ENCODE measurements at regions not wholly inside any gene's neighbourhood (a gene's known extent, or its start where the extent isn't known, plus 50 kb on each side); places are given as distances from the start of the nearest gene placed in this dataset.
"Not testable (repeated sequence)": the region's sequence is repeated elsewhere in the genome, so short reads cannot be mapped to it uniquely, and the experiment has no call there.

DNA sequence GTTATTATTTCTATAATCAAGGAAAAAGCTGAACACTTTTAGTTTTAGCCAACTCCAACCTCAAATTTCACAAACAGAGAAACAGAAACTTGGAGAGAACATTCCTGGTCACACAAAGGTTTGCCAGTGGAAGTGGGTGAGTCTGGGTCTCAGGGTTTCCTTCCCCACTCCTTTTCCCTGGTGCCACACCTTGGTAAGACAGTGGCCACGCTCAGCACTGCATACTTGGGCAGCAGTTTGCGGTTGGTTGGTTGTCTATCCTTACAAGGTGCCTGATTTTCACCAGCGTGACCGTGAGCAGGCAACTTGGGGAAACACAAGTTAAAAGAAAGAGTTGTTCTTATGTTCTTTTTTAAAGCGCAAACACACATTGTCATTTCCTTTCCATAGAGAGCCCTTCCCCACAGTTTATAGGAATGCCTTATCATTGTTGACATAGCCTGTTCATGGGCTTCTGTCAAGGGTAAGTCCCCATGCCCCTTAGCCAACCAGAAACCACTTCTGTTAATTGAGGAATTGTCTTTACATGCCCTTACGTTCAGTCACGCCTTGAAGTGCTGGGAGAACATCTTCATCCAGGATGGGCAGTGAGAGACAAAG is 82.2 kb downstream of the RIN2 start:
- Histone ChIP-seq H3K36me3 (replicated peaks) (no peaks in the 10 kb centered on the region), H3K4me3 (no peak overlapping the region), H3K9me3 (no peaks in the 10 kb centered on the region), H3K27me3 (ENCODE audit: low read depth) (peaks cover 3% of the 10 kb centered on the region; the same call in 1 of the 2 replicates), H3K4me1 (no peaks in the 10 kb centered on the region)
- in situ Hi-C loops (cut with MboI; ENCODE audit: low sequenced_read_pairs) = no loop called here
- DNase-seq (ENCODE audit: low spot score in 2 of 2) = no peak

DNA sequence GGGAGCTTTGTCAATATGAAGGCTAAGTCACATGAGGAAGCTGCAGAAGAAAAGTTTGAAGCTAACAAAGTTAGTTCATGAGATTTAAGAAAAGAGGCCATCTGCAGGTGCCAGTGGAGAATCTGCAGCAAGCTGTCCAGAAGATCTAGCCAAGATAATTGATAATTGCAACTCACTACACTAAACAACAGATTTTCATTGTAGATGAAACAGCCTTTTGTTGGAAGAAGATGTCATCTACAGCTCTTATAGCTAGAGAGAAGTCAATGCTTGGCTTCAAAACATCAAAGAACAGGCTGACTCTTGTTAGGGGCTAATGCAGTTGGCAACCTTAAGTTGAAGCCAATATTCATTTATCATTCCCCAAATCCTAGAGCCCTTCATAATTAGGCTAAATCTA is 83.7 kb downstream of the RIN2 start:
- in situ Hi-C loops (cut with MboI; ENCODE audit: low sequenced_read_pairs) = no loop called here
- DNase-seq (ENCODE audit: low spot score in 2 of 2) = no peak

DNA sequence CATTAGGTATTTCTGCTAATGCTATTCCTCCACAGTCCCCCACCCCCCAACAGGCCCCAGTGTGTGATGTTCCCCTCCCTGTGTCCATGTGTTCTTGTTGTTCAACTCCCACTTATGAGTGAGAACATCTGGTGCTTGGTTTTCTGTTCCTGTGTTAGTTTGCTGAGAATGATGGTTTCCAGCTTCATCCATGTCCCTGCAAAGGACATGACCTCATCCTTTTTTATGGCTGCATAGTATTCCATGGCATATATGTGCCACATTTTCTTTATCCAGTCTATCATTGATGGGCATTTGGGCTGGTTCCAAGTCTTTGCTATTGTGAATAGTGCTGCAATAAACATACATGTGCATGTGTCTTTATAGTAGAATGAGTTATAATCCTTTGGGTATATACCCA is 86.8 kb downstream of the RIN2 start:
- H3K27me3 ChIP-seq (ENCODE audit: low read depth); H3K36me3 ChIP-seq (replicated peaks); DNase-seq (ENCODE audit: low spot score in 2 of 2); H3K9me3 ChIP-seq; in situ Hi-C loops (cut with MboI; ENCODE audit: low sequenced_read_pairs); H3K4me1 ChIP-seq; H3K4me3 ChIP-seq: not testable (repeated sequence)

More for the DNA sequence above, 83.7 kb downstream of the RIN2 start:
- H3K4me3 ChIP-seq = no peak overlapping the region
- no peaks in the 10 kb centered on the region for H3K36me3 ChIP-seq (replicated peaks)
- no peaks in the 10 kb centered on the region for H3K27me3 ChIP-seq (ENCODE audit: low read depth)
- no peaks in the 10 kb centered on the region for H3K9me3 ChIP-seq
- H3K4me1 ChIP-seq = no peaks in the 10 kb centered on the region

- in situ Hi-C loops (cut with MboI; ENCODE audit: low sequenced_read_pairs) = no loop called here
- Histone ChIP-seq H3K9me3 (no peaks in the 10 kb centered on the region), H3K4me3 (no peak overlapping the region), H3K4me1 (no peaks in the 10 kb centered on the region), H3K36me3 (replicated peaks) (no peaks in the 10 kb centered on the region), H3K27me3 (ENCODE audit: low read depth) (no peaks in the 10 kb centered on the region)
- no peak for DNase-seq (ENCODE audit: low spot score in 2 of 2)
Observed at GRCh38 chr20:19847383-19847782, 89.3 kb downstream of the RIN2 start.

DNA sequence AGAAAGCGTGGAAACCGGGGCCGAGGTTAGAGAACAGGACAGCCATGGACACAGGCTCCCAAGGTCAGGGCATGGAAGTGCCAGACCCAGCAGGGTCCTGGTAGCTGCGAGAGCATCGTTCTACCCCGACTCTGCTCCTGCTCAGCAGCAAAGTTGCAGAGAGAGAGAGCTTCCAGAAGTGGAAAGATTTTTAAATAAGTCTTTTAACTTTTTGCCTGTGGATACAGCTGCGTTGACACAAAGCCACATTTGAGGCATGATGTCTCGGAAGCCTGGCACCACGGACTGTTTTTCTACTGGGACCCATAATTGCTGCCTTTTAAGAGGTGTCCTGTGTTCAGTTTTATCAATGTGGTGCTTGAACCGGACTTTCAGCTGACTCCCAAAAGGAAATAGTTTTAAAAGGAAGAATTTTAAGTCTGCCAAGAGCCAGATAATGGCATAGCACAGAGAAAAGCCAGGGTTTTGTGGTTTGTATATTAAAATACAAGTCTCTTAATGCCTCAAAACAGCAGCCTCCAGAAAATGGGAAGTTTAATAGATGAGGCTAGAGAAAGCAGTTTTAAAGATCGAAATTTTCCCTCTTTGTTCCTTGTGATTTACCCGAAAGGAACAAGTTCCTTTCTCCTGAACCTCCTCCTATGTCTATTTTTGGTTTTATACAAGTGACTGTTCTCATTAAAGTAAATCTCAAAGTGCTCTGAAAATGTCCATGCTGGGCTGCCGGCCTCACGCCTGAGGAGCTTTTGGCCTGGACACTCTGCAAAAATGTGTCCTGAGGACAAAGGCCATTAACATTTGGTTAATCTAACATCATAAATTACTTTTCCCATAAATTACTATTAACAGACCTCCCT is 91.5 kb downstream of the RIN2 start:
- Histone ChIP-seq H3K9me3 (no peaks in the 10 kb centered on the region), H3K4me3 (no peak overlapping the region), H3K36me3 (replicated peaks) (no peaks in the 10 kb centered on the region), H3K27me3 (ENCODE audit: low read depth) (no peaks in the 10 kb centered on the region), H3K4me1 (no peaks in the 10 kb centered on the region)
- in situ Hi-C loops (cut with MboI; ENCODE audit: low sequenced_read_pairs) = no loop called here
- DNase-seq (ENCODE audit: low spot score in 2 of 2) = no peak

DNA sequence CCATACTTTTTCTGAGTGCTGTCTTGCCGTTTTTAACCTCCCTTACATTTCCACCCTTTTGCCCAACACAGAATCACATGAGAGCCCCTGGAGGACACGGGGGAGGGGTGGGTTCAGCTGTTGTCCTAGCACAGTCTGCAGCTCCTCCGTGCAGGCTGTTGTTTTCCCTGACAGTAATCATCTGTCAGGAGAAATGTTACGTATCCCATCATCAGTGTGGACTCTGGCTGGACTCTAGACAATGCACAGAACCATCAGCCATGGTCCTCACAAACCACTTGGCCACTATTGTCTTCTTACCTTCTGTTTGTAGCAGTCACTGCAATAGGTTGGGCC is 92.1 kb downstream of the RIN2 start:
- Histone ChIP-seq H3K9me3 (no peaks in the 10 kb centered on the region), H3K4me1 (no peaks in the 10 kb centered on the region), H3K27me3 (ENCODE audit: low read depth) (no peaks in the 10 kb centered on the region), H3K36me3 (replicated peaks) (no peaks in the 10 kb centered on the region), H3K4me3 (no peak overlapping the region)
- DNase-seq (ENCODE audit: low spot score in 2 of 2) = no peak
- in situ Hi-C loops (cut with MboI; ENCODE audit: low sequenced_read_pairs) = no loop called here

GRCh38 chr20:19851861-19852260 is 93.8 kb downstream of the RIN2 start:
- H3K9me3 ChIP-seq = no peaks in the 10 kb centered on the region
- in situ Hi-C loops (cut with MboI; ENCODE audit: low sequenced_read_pairs) = no loop called here
- H3K36me3 ChIP-seq (replicated peaks) = no peaks in the 10 kb centered on the region
- H3K27me3 ChIP-seq (ENCODE audit: low read depth) = no peaks in the 10 kb centered on the region
- no peak for DNase-seq (ENCODE audit: low spot score in 2 of 2)
- no peak overlapping the region for H3K4me3 ChIP-seq
- no peaks in the 10 kb centered on the region for H3K4me1 ChIP-seq

DNA sequence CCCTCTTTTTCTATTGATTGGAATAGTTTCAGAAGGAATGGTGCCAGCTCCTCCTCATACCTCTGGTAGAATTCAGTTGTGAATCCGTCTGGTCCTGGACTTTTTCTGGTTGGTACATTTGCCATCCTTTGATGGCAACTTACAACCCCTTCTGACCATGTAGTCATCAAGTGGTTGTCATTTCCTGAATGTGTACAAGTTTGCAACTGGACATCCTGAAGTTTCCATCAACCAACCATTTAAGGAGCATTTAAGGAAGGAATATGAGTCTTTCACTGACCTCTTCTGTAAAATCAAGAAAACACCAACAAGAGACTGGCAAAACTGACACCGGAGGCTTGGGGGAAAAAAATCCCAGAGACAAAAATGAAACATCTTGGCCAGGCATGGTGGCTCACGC is 97.4 kb downstream of the RIN2 start:
- no peaks in the 10 kb centered on the region for H3K4me1 ChIP-seq
- no peak overlapping the region for H3K4me3 ChIP-seq
- H3K36me3 ChIP-seq (replicated peaks) = no peaks in the 10 kb centered on the region
- H3K9me3 ChIP-seq = no peaks in the 10 kb centered on the region
- no peak for DNase-seq (ENCODE audit: low spot score in 2 of 2)
- H3K27me3 ChIP-seq (ENCODE audit: low read depth) = no peaks in the 10 kb centered on the region
- in situ Hi-C loops (cut with MboI; ENCODE audit: low sequenced_read_pairs) = no loop called here

DNA sequence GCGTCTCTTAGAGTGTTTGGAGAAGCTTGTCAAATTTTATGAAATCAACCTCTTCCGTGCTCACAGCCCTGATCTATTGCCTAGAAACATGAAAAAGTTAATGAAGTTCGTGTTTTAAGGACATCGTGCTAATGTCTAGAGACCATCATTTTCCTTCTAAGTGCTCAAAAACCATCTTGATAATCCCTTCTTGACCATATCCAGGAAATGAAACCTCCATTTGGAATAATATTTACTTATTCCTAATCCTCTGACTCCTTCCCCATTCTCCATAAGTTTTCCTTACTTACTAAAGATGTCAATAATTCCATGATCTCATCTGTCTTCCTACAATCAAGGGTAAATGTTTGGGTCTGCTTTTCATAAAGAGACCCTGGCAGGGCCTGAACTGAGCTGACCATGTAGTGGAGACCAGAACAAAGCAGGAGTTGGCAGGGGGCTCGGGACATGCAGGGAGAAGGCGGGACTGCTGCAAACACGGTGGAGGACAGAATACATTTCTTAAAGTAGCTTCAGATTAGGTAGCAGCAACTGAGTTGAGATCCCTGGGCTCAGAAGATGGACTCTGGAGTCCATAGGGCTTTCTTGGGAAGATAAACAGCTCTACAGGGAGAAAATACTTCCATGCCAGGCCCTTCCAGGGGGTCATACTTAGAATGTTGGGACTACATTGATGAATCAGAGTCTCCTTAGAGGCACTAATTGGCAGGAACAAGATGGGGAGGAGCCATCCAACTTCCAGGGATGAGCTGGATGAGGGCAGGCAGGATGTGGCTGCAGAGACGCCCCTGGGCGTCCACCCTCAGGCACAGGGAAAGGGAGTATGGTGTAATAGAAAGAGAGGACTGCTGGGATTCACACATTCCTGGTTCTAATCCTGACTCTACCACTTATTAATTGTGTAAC is 100.7 kb downstream of the RIN2 start:
- Histone ChIP-seq H3K4me3 (no peak overlapping the region), H3K27me3 (ENCODE audit: low read depth) (no peaks in the 10 kb centered on the region), H3K4me1 (no peaks in the 10 kb centered on the region), H3K36me3 (replicated peaks) (no peaks in the 10 kb centered on the region), H3K9me3 (no peaks in the 10 kb centered on the region)
- no peak for DNase-seq (ENCODE audit: low spot score in 2 of 2)
- in situ Hi-C loops (cut with MboI; ENCODE audit: low sequenced_read_pairs) = no loop called here

- in situ Hi-C loops (cut with MboI; ENCODE audit: low sequenced_read_pairs) = no loop called here
- Histone ChIP-seq H3K4me3 (no peak overlapping the region), H3K4me1 (no peaks in the 10 kb centered on the region), H3K36me3 (replicated peaks) (no peaks in the 10 kb centered on the region), H3K9me3 (no peaks in the 10 kb centered on the region), H3K27me3 (ENCODE audit: low read depth) (no peaks in the 10 kb centered on the region)
- DNase-seq (ENCODE audit: low spot score in 2 of 2) = no peak
Observed at GRCh38 chr20:19859444-19859843, 101.4 kb downstream of the RIN2 start.

DNA sequence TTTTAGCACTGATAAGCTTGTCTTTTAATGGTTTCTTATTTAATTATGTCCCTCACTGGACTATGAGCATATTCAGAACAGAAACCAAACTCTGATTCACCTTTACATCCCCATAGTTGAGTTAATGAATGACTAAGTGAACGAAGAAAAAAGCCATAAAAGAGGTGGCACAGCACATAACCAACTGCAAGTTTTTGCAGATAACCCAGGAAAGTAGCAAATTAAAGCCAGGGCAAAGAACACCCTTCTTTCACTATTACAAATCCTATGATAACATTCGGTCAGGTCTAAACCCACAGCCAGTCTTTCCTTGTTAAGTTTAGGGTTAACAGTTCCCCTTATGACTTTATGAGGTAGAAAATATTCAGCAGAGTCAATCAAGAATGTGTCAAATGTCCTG is 102.7 kb downstream of the RIN2 start:
- H3K27me3 ChIP-seq (ENCODE audit: low read depth) = no peaks in the 10 kb centered on the region
- no peak overlapping the region for H3K4me3 ChIP-seq
- no peaks in the 10 kb centered on the region for H3K9me3 ChIP-seq
- DNase-seq (ENCODE audit: low spot score in 2 of 2) = no peak
- no peaks in the 10 kb centered on the region for H3K4me1 ChIP-seq
- in situ Hi-C loops (cut with MboI; ENCODE audit: low sequenced_read_pairs) = no loop called here
- H3K36me3 ChIP-seq (replicated peaks) = no peaks in the 10 kb centered on the region

- Histone ChIP-seq H3K4me3 (no peak overlapping the region), H3K4me1 (no peaks in the 10 kb centered on the region), H3K36me3 (replicated peaks) (no peaks in the 10 kb centered on the region), H3K27me3 (ENCODE audit: low read depth) (no peaks in the 10 kb centered on the region), H3K9me3 (no peaks in the 10 kb centered on the region)
- in situ Hi-C loops (cut with MboI; ENCODE audit: low sequenced_read_pairs) = no loop called here
- DNase-seq (ENCODE audit: low spot score in 2 of 2) = no peak
Observed at GRCh38 chr20:19861147-19861759, 103.2 kb downstream of the RIN2 start.

DNA sequence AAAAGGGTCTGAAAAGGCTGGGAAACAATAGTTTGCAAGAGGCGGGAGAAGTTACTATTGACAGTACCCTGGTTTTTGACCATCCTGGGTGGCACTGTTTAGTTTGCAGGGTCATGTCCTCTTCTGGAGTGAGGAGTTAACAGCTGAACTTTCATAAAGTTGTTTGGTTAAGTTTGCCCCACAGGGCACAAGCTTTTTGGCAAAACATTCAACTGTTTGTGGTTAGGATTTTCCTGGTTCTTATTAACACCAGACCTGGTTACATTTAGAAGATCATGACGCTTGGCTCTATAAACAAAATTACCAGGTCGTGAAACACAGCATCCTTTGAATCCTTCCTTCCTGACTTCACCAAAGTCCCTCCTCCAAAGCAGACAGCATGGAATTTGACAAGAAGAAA is 106.1 kb downstream of the RIN2 start:
- no peak overlapping the region for H3K4me3 ChIP-seq
- H3K36me3 ChIP-seq (replicated peaks) = no peaks in the 10 kb centered on the region
- in situ Hi-C loops (cut with MboI; ENCODE audit: low sequenced_read_pairs) = no loop called here
- H3K27me3 ChIP-seq (ENCODE audit: low read depth) = no peaks in the 10 kb centered on the region
- H3K9me3 ChIP-seq = no peaks in the 10 kb centered on the region
- H3K4me1 ChIP-seq = no peaks in the 10 kb centered on the region
- no peak for DNase-seq (ENCODE audit: low spot score in 2 of 2)

- no peaks in the 10 kb centered on the region for H3K36me3 ChIP-seq (replicated peaks)
- no peaks in the 10 kb centered on the region for H3K4me1 ChIP-seq
- in situ Hi-C loops (cut with MboI; ENCODE audit: low sequenced_read_pairs) = no loop called here
- H3K27me3 ChIP-seq (ENCODE audit: low read depth) = no peaks in the 10 kb centered on the region
- no peak for DNase-seq (ENCODE audit: low spot score in 2 of 2)
- no peak overlapping the region for H3K4me3 ChIP-seq
- no peaks in the 10 kb centered on the region for H3K9me3 ChIP-seq
Observed at GRCh38 chr20:19866070-19866469, 108.0 kb downstream of the RIN2 start.

Data from HAP-1 (cell line).